CD4-positive, alpha-beta memory T cell (primary cell): ENCODE measurements at regions not wholly inside any gene's neighbourhood (a gene's known extent, or its start where the extent isn't known, plus 50 kb on each side); places are given as distances from the start of the nearest gene placed in this dataset.
"Not testable (repeated sequence)": the region's sequence is repeated elsewhere in the genome, so short reads cannot be mapped to it uniquely, and the experiment has no call there.

Source experiments
- CTCF ChIA-PET: fragments of 350-600 bp; sonication (Branson Sonifier 250); formaldehyde crosslinking; loops from one replicate; lab custom pipeline; 2021; ENCODE audit warnings: inconsistent platforms; ENCODE audit not compliant: partially characterized antibody; lab: Charles Lee
- POLR2A ChIA-PET: fragments of 350-600 bp; sonication (Branson Sonifier 250); formaldehyde crosslinking; loops from one replicate; lab custom pipeline; 2021; ENCODE audit not compliant: partially characterized antibody; lab: Charles Lee
- DNase-seq, 5 donors: peaks; one replicate each; pipeline versions ENCODE4 v3.0.0 to v3.0.0-alpha.2; 2020 to 2022; ENCODE audit warnings: mixed read lengths in 1 of 5
- H3K27ac ChIP-seq: one replicate; pipeline ENCODE4 v1.7.0; 2013; ENCODE audit warnings: low read depth, low read length
- H3K27me3 ChIP-seq: 2 replicates; pipeline ENCODE4 v1.7.0; 2013; ENCODE audit warnings: mild to moderate bottlenecking, low read length, moderate library complexity; ENCODE audit not compliant: insufficient read depth
- H3K36me3 ChIP-seq: 2 replicates; pipeline ENCODE4 v1.7.0; 2013; ENCODE audit warnings: mild to moderate bottlenecking, low read length, moderate library complexity; ENCODE audit not compliant: insufficient read depth
- H3K4me1 ChIP-seq: 2 replicates; pipeline ENCODE4 v1.7.0; 2013; ENCODE audit warnings: mild to moderate bottlenecking, low read length, moderate library complexity; ENCODE audit not compliant: insufficient read depth
- H3K4me3 ChIP-seq, 2 donors: one replicate each; pipeline ENCODE4 v1.7.0; 2013; ENCODE audit warnings: low read length in 2 of 2, mild to moderate bottlenecking in 1 of 2
- H3K9me3 ChIP-seq, 2 donors: one replicate each; pipeline ENCODE4 v1.7.0; 2013; ENCODE audit warnings: low read length in 2 of 2, control low read depth in 1 of 2; ENCODE audit not compliant: control insufficient read depth in 1 of 2
- H3K27ac Mint-ChIP-seq, 7 donors: one replicate each; pipeline ENCODE4 v1.8.0; 2020 to 2021; ENCODE audit warnings: mixed read lengths in 7 of 7, mild to moderate bottlenecking in 6 of 7, inconsistent platforms in 3 of 7, moderate library complexity in 3 of 7
- H3K27me3 Mint-ChIP-seq, 2 donors: one replicate each; pipeline ENCODE4 v1.8.0; 2020 to 2021; ENCODE audit warnings: mixed read lengths in 2 of 2
- H3K36me3 Mint-ChIP-seq, 2 donors: one replicate each; pipeline ENCODE4 v1.8.0; 2020 to 2021; ENCODE audit warnings: mixed read lengths in 2 of 2, inconsistent platforms in 1 of 2, mild to moderate bottlenecking in 1 of 2
- H3K4me1 Mint-ChIP-seq, 4 donors: one replicate each; pipeline ENCODE4 v1.8.0; 2020 to 2021; ENCODE audit warnings: mixed read lengths in 4 of 4, mild to moderate bottlenecking in 1 of 4
- H3K4me3 Mint-ChIP-seq, 8 donors: one replicate each; pipeline ENCODE4 v1.8.0; 2020 to 2021; ENCODE audit warnings: mixed read lengths in 8 of 8, mild to moderate bottlenecking in 7 of 8, moderate library complexity in 6 of 8, inconsistent platforms in 3 of 8
- H3K9me3 Mint-ChIP-seq, 8 donors: one replicate each; pipeline ENCODE4 v1.8.0; 2020 to 2021; ENCODE audit warnings: mixed read lengths in 8 of 8, mild to moderate bottlenecking in 5 of 8, inconsistent platforms in 3 of 8, moderate library complexity in 1 of 8
- intact Hi-C: fragments of 100-400 bp; cut with micrococcal nuclease; formaldehyde crosslinking; loops from one replicate; pipeline ENCODE4 v1.15.1; 2023

- Mint-ChIP-seq H3K4me1 (no peaks in the 10 kb centered on the region), H3K27ac (no peak overlapping the region), H3K9me3 (peaks cover 0 to 3% (median 0%) of the 10 kb centered on the region in 8 donors), H3K36me3 (no peaks in the 10 kb centered on the region), H3K4me3 (no peak overlapping the region), H3K27me3 (no peaks in the 10 kb centered on the region)
- Histone ChIP-seq H3K27ac (no peak overlapping the region), H3K36me3 (no peaks in the 10 kb centered on the region), H3K9me3 (no peaks in the 10 kb centered on the region), H3K4me3 (no peak overlapping the region), H3K4me1 (no peaks in the 10 kb centered on the region), H3K27me3 (no peaks in the 10 kb centered on the region)
- CTCF ChIA-PET = no interaction called here
- POLR2A ChIA-PET = no interaction called here
- no peak for DNase-seq
- intact Hi-C loops = no loop called here
Measured at GRCh38 chr2:194086129-194086528, 1570.9 kb upstream of the SLC39A10 start.

- H3K4me1 Mint-ChIP-seq = no peaks in the 10 kb centered on the region
- H3K4me3 ChIP-seq = no peak overlapping the region
- no peaks in the 10 kb centered on the region for H3K36me3 Mint-ChIP-seq
- H3K27ac Mint-ChIP-seq = no peak overlapping the region
- H3K27me3 ChIP-seq = no peaks in the 10 kb centered on the region
- POLR2A ChIA-PET = no interaction called here
- CTCF ChIA-PET = no interaction called here
- no peaks in the 10 kb centered on the region for H3K27me3 Mint-ChIP-seq
- no peaks in the 10 kb centered on the region for H3K9me3 Mint-ChIP-seq
- H3K36me3 ChIP-seq = no peaks in the 10 kb centered on the region
- no peaks in the 10 kb centered on the region for H3K9me3 ChIP-seq
- DNase-seq = no peak
- intact Hi-C loops = no loop called here
- no peak overlapping the region for H3K27ac ChIP-seq
- H3K4me1 ChIP-seq = no peaks in the 10 kb centered on the region
- no peak overlapping the region for H3K4me3 Mint-ChIP-seq
Measured at GRCh38 chr2:194079989-194080388, 1577.0 kb upstream of the SLC39A10 start.

GRCh38 chr2:194077366-194077765 lies 1579.7 kb upstream of the SLC39A10 start:
- Histone ChIP-seq H3K27me3 (no peaks in the 10 kb centered on the region), H3K4me3 (no peak overlapping the region), H3K9me3 (no peaks in the 10 kb centered on the region), H3K4me1 (no peaks in the 10 kb centered on the region), H3K27ac (no peak overlapping the region), H3K36me3 (no peaks in the 10 kb centered on the region)
- Mint-ChIP-seq H3K27ac (no peak overlapping the region), H3K9me3 (peaks cover 0 to 5% (median 0%) of the 10 kb centered on the region in 8 donors), H3K27me3 (no peaks in the 10 kb centered on the region), H3K4me1 (no peaks in the 10 kb centered on the region), H3K36me3 (no peaks in the 10 kb centered on the region), H3K4me3 (no peak overlapping the region)
- intact Hi-C loops = no loop called here
- POLR2A ChIA-PET = no interaction called here
- CTCF ChIA-PET = no interaction called here
- no peak for DNase-seq

GRCh38 chr2:194062401-194062800 lies 1594.6 kb upstream of the SLC39A10 start:
- H3K36me3 Mint-ChIP-seq = no peaks in the 10 kb centered on the region
- H3K4me3 ChIP-seq = no peak overlapping the region
- no peak overlapping the region for H3K27ac ChIP-seq
- H3K27me3 Mint-ChIP-seq = no peaks in the 10 kb centered on the region
- DNase-seq = no peak
- H3K4me3 Mint-ChIP-seq = peak overlapping the region in 1 of 8 donors; percentile 0
- no peaks in the 10 kb centered on the region for H3K27me3 ChIP-seq
- intact Hi-C loops = no loop called here
- ChIA-PET CTCF (no interaction called here), POLR2A (no interaction called here)
- no peaks in the 10 kb centered on the region for H3K4me1 ChIP-seq
- H3K4me1 Mint-ChIP-seq = no peaks in the 10 kb centered on the region
- no peaks in the 10 kb centered on the region for H3K36me3 ChIP-seq
- H3K9me3 ChIP-seq = no peaks in the 10 kb centered on the region
- no peak overlapping the region for H3K27ac Mint-ChIP-seq
- H3K9me3 Mint-ChIP-seq = peaks cover 0 to 2% (median 0%) of the 10 kb centered on the region in 8 donors

GRCh38 chr2:194060269-194060668 lies 1596.8 kb upstream of the SLC39A10 start:
- no peaks in the 10 kb centered on the region for H3K27me3 ChIP-seq
- no peaks in the 10 kb centered on the region for H3K36me3 ChIP-seq
- ChIA-PET POLR2A (no interaction called here), CTCF (no interaction called here)
- H3K27ac ChIP-seq = no peak overlapping the region
- Mint-ChIP-seq H3K4me1 (no peaks in the 10 kb centered on the region), H3K27ac (peak overlapping the region in 1 of 7 donors; percentile 59), H3K27me3 (no peaks in the 10 kb centered on the region), H3K4me3 (no peak overlapping the region), H3K36me3 (no peaks in the 10 kb centered on the region), H3K9me3 (peaks cover 0 to 2% (median 0%) of the 10 kb centered on the region in 8 donors)
- no peaks in the 10 kb centered on the region for H3K4me1 ChIP-seq
- no peak overlapping the region for H3K4me3 ChIP-seq
- intact Hi-C loops = no loop called here
- H3K9me3 ChIP-seq = no peaks in the 10 kb centered on the region
- DNase-seq = no peak

- peaks cover 0 to 3% (median 0%) of the 10 kb centered on the region in 8 donors for H3K9me3 Mint-ChIP-seq
- no peak overlapping the region for H3K27ac Mint-ChIP-seq
- Histone ChIP-seq H3K4me3 (no peak overlapping the region), H3K9me3 (no peaks in the 10 kb centered on the region), H3K36me3 (no peaks in the 10 kb centered on the region), H3K27me3 (no peaks in the 10 kb centered on the region), H3K4me1 (no peaks in the 10 kb centered on the region), H3K27ac (no peak overlapping the region)
- ChIA-PET POLR2A (no interaction called here), CTCF (no interaction called here)
- no peaks in the 10 kb centered on the region for H3K4me1 Mint-ChIP-seq
- no peak for DNase-seq
- no peak overlapping the region for H3K4me3 Mint-ChIP-seq
- no peaks in the 10 kb centered on the region for H3K36me3 Mint-ChIP-seq
- intact Hi-C loops = no loop called here
- H3K27me3 Mint-ChIP-seq = no peaks in the 10 kb centered on the region
Measured at GRCh38 chr2:194054313-194054712, 1602.7 kb upstream of the SLC39A10 start.

- Mint-ChIP-seq H3K4me3 (no peak overlapping the region), H3K36me3 (no peaks in the 10 kb centered on the region), H3K9me3 (peaks cover 0 to 8% (median 0%) of the 10 kb centered on the region in 8 donors), H3K4me1 (no peaks in the 10 kb centered on the region), H3K27me3 (no peaks in the 10 kb centered on the region), H3K27ac (no peak overlapping the region)
- intact Hi-C loops = no loop called here
- CTCF ChIA-PET = no interaction called here
- Histone ChIP-seq H3K36me3 (no peaks in the 10 kb centered on the region), H3K27ac (no peak overlapping the region), H3K4me3 (no peak overlapping the region), H3K4me1 (no peaks in the 10 kb centered on the region), H3K27me3 (no peaks in the 10 kb centered on the region), H3K9me3 (no peaks in the 10 kb centered on the region)
- POLR2A ChIA-PET = no interaction called here
- no peak for DNase-seq
Measured at GRCh38 chr2:194044321-194044720, 1612.7 kb upstream of the SLC39A10 start.

GRCh38 chr2:194021130-194021529 lies 1635.9 kb upstream of the SLC39A10 start:
- H3K27me3 ChIP-seq, H3K27ac ChIP-seq, H3K36me3 ChIP-seq, H3K9me3 ChIP-seq, H3K4me1 Mint-ChIP-seq, DNase-seq, H3K9me3 Mint-ChIP-seq, H3K27ac Mint-ChIP-seq, H3K4me1 ChIP-seq, H3K4me3 Mint-ChIP-seq, CTCF ChIA-PET, H3K36me3 Mint-ChIP-seq, intact Hi-C loops, H3K27me3 Mint-ChIP-seq, POLR2A ChIA-PET, H3K4me3 ChIP-seq: not testable (repeated sequence)
